Neural crest cell (in vitro differentiated cells): ENCODE measurements at regions not wholly inside any gene's neighbourhood (a gene's known extent, or its start where the extent isn't known, plus 50 kb on each side); places are given as distances from the start of the nearest gene placed in this dataset.

Source experiments
- DNase-seq: peaks from one replicate; pipeline ENCODE4 v3.0.0; 2021; ENCODE audit warnings: low read depth, mixed read lengths, low spot score
- H3K27ac Mint-ChIP-seq: one replicate; pipeline ENCODE4 v1.8.0; 2021; ENCODE audit warnings: mild to moderate bottlenecking, mixed read lengths; ENCODE audit not compliant: unreplicated experiment
- H3K27me3 Mint-ChIP-seq: 2 replicates; pipeline ENCODE4 v1.8.0; 2021; ENCODE audit warnings: low read depth, mild to moderate bottlenecking, mixed read lengths
- H3K36me3 Mint-ChIP-seq: 2 replicates; pipeline ENCODE4 v1.8.0; 2021; ENCODE audit warnings: low read depth, mild to moderate bottlenecking, mixed read lengths
- H3K4me1 Mint-ChIP-seq: 2 replicates; pipeline ENCODE4 v1.8.0; 2021; ENCODE audit warnings: mixed read lengths
- H3K4me3 Mint-ChIP-seq: one replicate; pipeline ENCODE4 v1.8.0; 2021; ENCODE audit warnings: mild to moderate bottlenecking, mixed read lengths
- H3K9me3 Mint-ChIP-seq: 2 replicates; pipeline ENCODE4 v1.8.0; 2021; ENCODE audit warnings: mixed read lengths
- CTCF ChIP-seq: fragments of 200-600 bp; sonication (generic); conservative IDR thresholded peaks from 2 replicates; pipeline ENCODE4 v1.5.0; 2021; ENCODE audit warnings: antibody characterized with exemption, mild to moderate bottlenecking

GRCh38 chr9:86706391-86706790, 240.9 kb downstream of the GAS1 start:
- H3K27ac Mint-ChIP-seq, result no peak overlapping the region
- H3K4me1 Mint-ChIP-seq, result no peaks in the 10 kb centered on the region

DNA sequence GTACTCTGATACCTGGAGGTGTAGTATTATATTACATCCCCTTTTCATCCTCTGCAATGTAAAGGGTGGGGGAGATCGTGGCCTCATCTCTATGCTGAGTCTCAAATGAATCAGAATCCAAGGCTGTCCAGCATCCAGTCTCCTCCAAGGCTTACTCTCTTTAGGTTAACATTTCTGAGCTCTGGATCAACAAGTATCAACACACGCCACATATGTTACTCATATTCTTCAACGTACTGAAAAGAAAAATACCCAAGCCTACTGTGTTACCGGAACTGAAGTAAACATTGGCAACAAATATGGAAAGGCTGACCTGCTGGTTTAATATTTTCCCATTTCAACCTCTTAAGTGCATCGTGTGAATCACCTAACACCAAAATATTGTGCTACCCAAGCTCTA, 241.8 kb downstream of the GAS1 start:
- DNase-seq, result no peak
- TF ChIP-seq CTCF, result no peak
- H3K4me3 Mint-ChIP-seq, result no peak overlapping the region
- H3K9me3 Mint-ChIP-seq, result no peaks in the 10 kb centered on the region
- peaks cover 4% of the 10 kb centered on the region for H3K4me1 Mint-ChIP-seq
- H3K27me3 Mint-ChIP-seq, result no peaks in the 10 kb centered on the region
- no peak overlapping the region for H3K27ac Mint-ChIP-seq
- H3K36me3 Mint-ChIP-seq, result no peaks in the 10 kb centered on the region

More at GRCh38 chr9:86706391-86706790, 240.9 kb downstream of the GAS1 start:
- no peak for TF ChIP-seq CTCF
- Mint-ChIP-seq H3K4me3 (no peak overlapping the region), H3K36me3 (no peaks in the 10 kb centered on the region), H3K9me3 (no peaks in the 10 kb centered on the region), H3K27me3 (no peaks in the 10 kb centered on the region)
- no peak for DNase-seq

- Mint-ChIP-seq H3K27me3 (no peaks in the 10 kb centered on the region), H3K9me3 (no peaks in the 10 kb centered on the region), H3K4me1 (peaks cover 4% of the 10 kb centered on the region), H3K4me3 (no peak overlapping the region), H3K27ac (no peak overlapping the region), H3K36me3 (no peaks in the 10 kb centered on the region)
- no peak for DNase-seq
- no peak for TF ChIP-seq CTCF
Measured at GRCh38 chr9:86703346-86703745, 244.0 kb downstream of the GAS1 start.

- DNase-seq, result no peak
- TF ChIP-seq CTCF, result no peak
- Mint-ChIP-seq H3K9me3 (no peaks in the 10 kb centered on the region), H3K36me3 (no peaks in the 10 kb centered on the region), H3K27me3 (no peaks in the 10 kb centered on the region), H3K4me3 (no peak overlapping the region), H3K27ac (no peak overlapping the region), H3K4me1 (peaks cover 4% of the 10 kb centered on the region)
Measured at GRCh38 chr9:86700629-86701028, 246.7 kb downstream of the GAS1 start.

DNA sequence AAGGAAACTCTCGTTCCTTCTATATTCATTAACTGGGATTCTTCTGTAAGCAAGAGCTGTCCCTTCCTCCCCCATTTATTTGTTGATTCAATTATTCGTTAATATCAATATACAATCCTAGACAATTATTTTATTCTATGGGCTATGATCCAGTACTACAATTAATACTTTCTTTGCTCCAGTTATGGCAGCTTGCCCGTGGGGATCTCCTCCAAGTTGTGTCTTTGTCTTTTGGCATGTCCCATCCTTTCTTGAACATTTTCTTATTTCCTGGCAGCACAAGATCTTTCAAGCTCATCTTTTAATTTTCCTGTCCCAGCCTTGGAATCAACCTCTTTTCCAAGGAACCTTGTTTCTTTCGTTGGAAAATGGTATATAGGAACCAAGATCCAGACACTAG, 249.3 kb downstream of the GAS1 start:
- no peak for DNase-seq
- Mint-ChIP-seq H3K27me3 (no peaks in the 10 kb centered on the region), H3K4me1 (peaks cover 4% of the 10 kb centered on the region), H3K36me3 (no peaks in the 10 kb centered on the region), H3K9me3 (no peaks in the 10 kb centered on the region), H3K27ac (no peak overlapping the region), H3K4me3 (no peak overlapping the region)
- no peak for TF ChIP-seq CTCF

GRCh38 chr9:86697213-86697612, 250.1 kb downstream of the GAS1 start:
- Mint-ChIP-seq H3K36me3 (no peaks in the 10 kb centered on the region), H3K9me3 (no peaks in the 10 kb centered on the region), H3K4me3 (no peak overlapping the region), H3K4me1 (peaks cover 4% of the 10 kb centered on the region), H3K27ac (no peak overlapping the region), H3K27me3 (no peaks in the 10 kb centered on the region)
- DNase-seq, result no peak
- no peak for TF ChIP-seq CTCF
